ENCODE measurements at regions not wholly inside any gene's neighbourhood (a gene's known extent, or its start where the extent isn't known, plus 50 kb on each side); places are given as distances from the start of the nearest gene placed in this dataset.

DNA sequence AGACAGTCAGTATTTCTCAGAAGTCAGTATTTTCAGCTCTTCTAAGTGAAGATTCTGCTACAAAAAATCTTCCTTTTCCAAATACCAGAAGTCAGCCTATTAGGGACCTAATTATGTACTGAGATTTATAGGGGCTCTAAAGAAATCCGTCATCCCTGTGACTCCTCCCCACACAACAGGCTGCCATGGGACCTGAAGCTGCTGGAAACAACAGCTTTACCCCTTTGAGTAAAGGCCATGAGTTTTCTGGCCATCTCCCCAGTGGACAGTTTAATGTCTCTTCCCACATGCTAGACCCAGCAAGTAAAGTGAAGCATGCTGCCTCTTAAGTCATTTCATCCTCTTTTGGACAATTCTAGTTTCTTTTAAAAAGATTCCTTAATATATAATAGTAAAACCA is 255.7 kb upstream of the ACVR2A start:
- H3K36me3 Mint-ChIP-seq (ENCODE audit: low read depth): no peaks in the 10 kb centered on the region
- peaks cover 23% of the 10 kb centered on the region for H3K9me3 Mint-ChIP-seq
- no peak overlapping the region for H3K4me3 Mint-ChIP-seq
- peaks cover 24% of the 10 kb centered on the region for H3K4me1 Mint-ChIP-seq
- TF ChIP-seq CTCF (IDR thresholded peaks at IDR 0.05; ENCODE audit: unreplicated experiment in 3 of 3): no peak
- H3K27me3 Mint-ChIP-seq (ENCODE audit: low read depth): no peaks in the 10 kb centered on the region
- peak overlapping the region in 1 of 3 experiments; percentile 10 for H3K27ac Mint-ChIP-seq

- Mint-ChIP-seq H3K27ac (peak overlapping the region in 1 of 3 experiments; percentile 10), H3K4me3 (no peak overlapping the region), H3K9me3 (peaks cover 32% of the 10 kb centered on the region), H3K36me3 (ENCODE audit: low read depth) (no peaks in the 10 kb centered on the region), H3K27me3 (ENCODE audit: low read depth) (no peaks in the 10 kb centered on the region), H3K4me1 (peaks cover 24% of the 10 kb centered on the region)
- no peak for TF ChIP-seq CTCF (IDR thresholded peaks at IDR 0.05; ENCODE audit: unreplicated experiment in 3 of 3)
Measured at GRCh38 chr2:147588191-147588590, 256.6 kb upstream of the ACVR2A start.

DNA sequence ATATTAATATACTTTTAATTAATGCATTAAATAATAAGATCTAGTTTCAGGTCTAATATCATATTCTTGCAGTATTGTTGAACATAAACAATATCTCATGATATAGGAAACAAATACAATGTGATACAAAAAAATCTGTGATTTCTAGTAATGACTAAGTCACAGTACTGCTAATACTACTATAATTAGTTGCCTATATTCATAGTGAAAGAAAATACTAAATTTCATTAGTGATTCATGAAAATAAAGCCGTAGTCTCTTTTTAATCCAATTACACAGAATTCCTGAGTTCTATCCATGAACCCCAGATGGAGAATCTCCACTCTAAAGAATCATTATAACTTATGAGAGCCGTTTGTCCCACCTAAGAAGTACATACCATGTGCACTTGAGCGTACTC is 266.3 kb upstream of the ACVR2A start:
- H3K27ac Mint-ChIP-seq: no peak overlapping the region
- no peaks in the 10 kb centered on the region for H3K4me1 Mint-ChIP-seq
- peaks cover 17% of the 10 kb centered on the region for H3K9me3 Mint-ChIP-seq
- H3K4me3 Mint-ChIP-seq: no peak overlapping the region
- TF ChIP-seq CTCF (IDR thresholded peaks at IDR 0.05; ENCODE audit: unreplicated experiment in 3 of 3): no peak
- no peaks in the 10 kb centered on the region for H3K36me3 Mint-ChIP-seq (ENCODE audit: low read depth)
- H3K27me3 Mint-ChIP-seq (ENCODE audit: low read depth): peaks cover 4% of the 10 kb centered on the region

- peaks cover 4% of the 10 kb centered on the region for H3K27me3 Mint-ChIP-seq (ENCODE audit: low read depth)
- TF ChIP-seq CTCF (IDR thresholded peaks at IDR 0.05; ENCODE audit: unreplicated experiment in 3 of 3): no peak
- no peaks in the 10 kb centered on the region for H3K4me1 Mint-ChIP-seq
- no peak overlapping the region for H3K27ac Mint-ChIP-seq
- no peaks in the 10 kb centered on the region for H3K36me3 Mint-ChIP-seq (ENCODE audit: low read depth)
- no peak overlapping the region for H3K4me3 Mint-ChIP-seq
- H3K9me3 Mint-ChIP-seq: peaks cover 12% of the 10 kb centered on the region
Measured at GRCh38 chr2:147577998-147578380, 266.8 kb upstream of the ACVR2A start.

DNA sequence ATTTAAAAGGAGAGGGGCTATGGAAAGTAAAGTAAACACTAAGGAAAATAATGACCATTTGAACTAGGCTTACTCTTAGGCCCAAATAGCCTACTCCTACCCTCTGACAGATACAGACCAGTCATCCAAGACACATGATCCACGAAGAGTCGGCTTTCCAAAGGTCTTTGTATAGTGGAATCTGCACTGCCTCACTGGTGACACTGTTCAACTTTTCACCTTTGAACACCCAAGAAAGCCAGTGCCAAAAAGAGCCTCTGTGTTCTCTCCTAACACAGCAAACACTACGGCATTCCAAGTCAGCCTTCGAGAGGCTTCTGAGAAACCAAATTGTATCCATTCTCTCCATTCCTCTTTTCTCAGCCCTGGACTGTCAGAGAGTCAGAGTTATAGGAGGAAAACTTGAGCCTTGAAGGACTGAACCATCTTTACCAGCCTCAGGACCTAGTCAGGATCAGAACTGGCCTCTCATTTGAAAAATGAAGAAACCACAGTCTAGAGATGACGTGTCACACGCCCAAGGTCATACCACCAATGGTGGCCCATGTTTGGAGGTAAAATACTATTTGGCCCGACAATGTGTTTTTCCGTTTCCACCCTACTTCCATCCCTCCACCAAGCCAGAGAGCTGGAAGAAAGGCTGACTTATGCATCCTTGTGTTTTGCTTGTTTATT is 267.4 kb upstream of the ACVR2A start:
- H3K36me3 Mint-ChIP-seq (ENCODE audit: low read depth): no peaks in the 10 kb centered on the region
- H3K27ac Mint-ChIP-seq: no peak overlapping the region
- no peak overlapping the region for H3K4me3 Mint-ChIP-seq
- TF ChIP-seq CTCF (IDR thresholded peaks at IDR 0.05; ENCODE audit: unreplicated experiment in 3 of 3): no peak
- H3K9me3 Mint-ChIP-seq: peaks cover 10% of the 10 kb centered on the region
- H3K4me1 Mint-ChIP-seq: no peaks in the 10 kb centered on the region
- H3K27me3 Mint-ChIP-seq (ENCODE audit: low read depth): peaks cover 4% of the 10 kb centered on the region

- H3K4me3 Mint-ChIP-seq: no peak overlapping the region
- no peaks in the 10 kb centered on the region for H3K36me3 Mint-ChIP-seq (ENCODE audit: low read depth)
- H3K4me1 Mint-ChIP-seq: no peaks in the 10 kb centered on the region
- no peaks in the 10 kb centered on the region for H3K27me3 Mint-ChIP-seq (ENCODE audit: low read depth)
- H3K9me3 Mint-ChIP-seq: peaks cover 5% of the 10 kb centered on the region
- no peak overlapping the region for H3K27ac Mint-ChIP-seq
- no peak for TF ChIP-seq CTCF (IDR thresholded peaks at IDR 0.05; ENCODE audit: unreplicated experiment in 3 of 3)
Measured at GRCh38 chr2:147575106-147575505, 269.7 kb upstream of the ACVR2A start.
